ENCODE measurements at regions not wholly inside any gene's neighbourhood (a gene's known extent, or its start where the extent isn't known, plus 50 kb on each side); places are given as distances from the start of the nearest gene placed in this dataset.

DNA sequence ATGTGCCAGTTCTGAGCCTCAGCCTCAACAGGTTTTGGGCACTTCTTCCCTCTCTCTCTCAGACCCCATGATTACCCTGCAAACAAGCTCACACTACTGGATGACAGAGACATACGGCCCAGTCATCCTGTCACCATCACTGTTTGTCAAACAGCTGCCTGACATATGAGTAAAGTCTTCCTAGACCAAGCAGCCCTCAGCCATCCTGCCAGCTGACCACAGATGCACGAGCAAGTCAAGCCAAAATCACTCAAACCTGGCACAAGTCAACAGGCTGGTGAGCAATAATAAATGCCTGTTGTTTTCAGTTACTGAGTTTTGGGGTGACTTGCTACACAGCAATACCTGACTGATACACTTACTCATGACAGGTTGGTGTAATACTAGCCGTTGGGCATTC lies 75.5 kb upstream of the KLF7 start:
- no peak for DNase-seq (ENCODE audit: low spot score)
- TF ChIP-seq, protein P1, sequence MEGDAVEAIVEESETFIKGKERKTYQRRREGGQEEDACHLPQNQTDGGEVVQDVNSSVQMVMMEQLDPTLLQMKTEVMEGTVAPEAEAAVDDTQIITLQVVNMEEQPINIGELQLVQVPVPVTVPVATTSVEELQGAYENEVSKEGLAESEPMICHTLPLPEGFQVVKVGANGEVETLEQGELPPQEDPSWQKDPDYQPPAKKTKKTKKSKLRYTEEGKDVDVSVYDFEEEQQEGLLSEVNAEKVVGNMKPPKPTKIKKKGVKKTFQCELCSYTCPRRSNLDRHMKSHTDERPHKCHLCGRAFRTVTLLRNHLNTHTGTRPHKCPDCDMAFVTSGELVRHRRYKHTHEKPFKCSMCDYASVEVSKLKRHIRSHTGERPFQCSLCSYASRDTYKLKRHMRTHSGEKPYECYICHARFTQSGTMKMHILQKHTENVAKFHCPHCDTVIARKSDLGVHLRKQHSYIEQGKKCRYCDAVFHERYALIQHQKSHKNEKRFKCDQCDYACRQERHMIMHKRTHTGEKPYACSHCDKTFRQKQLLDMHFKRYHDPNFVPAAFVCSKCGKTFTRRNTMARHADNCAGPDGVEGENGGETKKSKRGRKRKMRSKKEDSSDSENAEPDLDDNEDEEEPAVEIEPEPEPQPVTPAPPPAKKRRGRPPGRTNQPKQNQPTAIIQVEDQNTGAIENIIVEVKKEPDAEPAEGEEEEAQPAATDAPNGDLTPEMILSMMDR (IDR thresholded peaks at IDR 0.05; ENCODE audit: borderline replicate concordance, control extremely low read depth, extremely low read depth, insufficient read depth, missing control alignments) = no peak
- in situ Hi-C loops (cut with MboI; ENCODE audit: low sequenced_read_pairs, unreplicated experiment) = no loop called here

DNA sequence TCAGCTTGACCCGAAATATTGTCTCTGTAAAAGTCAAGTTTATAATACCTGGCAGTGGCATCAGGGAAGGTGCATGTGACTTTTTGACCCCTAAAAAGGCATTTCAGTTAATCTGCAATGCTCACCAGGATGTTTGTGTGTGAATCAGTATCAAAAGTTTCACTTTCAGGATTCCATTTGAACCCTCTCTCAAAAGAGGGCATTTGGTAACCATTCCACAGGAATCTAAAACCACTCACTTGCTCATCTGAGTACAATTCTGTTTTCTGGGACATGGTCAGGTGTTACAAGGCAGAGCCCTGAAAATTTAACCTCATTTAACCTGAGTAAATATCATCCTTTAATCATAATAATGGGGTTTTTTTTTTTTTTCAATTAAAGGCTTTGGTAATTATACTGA lies 77.9 kb upstream of the KLF7 start:
- in situ Hi-C loops (cut with MboI; ENCODE audit: low sequenced_read_pairs, unreplicated experiment) = no loop called here
- DNase-seq (ENCODE audit: low spot score) = no peak
- TF ChIP-seq, protein P1 (IDR thresholded peaks at IDR 0.05; ENCODE audit: borderline replicate concordance, control extremely low read depth, extremely low read depth, insufficient read depth, missing control alignments) = no peak

DNA sequence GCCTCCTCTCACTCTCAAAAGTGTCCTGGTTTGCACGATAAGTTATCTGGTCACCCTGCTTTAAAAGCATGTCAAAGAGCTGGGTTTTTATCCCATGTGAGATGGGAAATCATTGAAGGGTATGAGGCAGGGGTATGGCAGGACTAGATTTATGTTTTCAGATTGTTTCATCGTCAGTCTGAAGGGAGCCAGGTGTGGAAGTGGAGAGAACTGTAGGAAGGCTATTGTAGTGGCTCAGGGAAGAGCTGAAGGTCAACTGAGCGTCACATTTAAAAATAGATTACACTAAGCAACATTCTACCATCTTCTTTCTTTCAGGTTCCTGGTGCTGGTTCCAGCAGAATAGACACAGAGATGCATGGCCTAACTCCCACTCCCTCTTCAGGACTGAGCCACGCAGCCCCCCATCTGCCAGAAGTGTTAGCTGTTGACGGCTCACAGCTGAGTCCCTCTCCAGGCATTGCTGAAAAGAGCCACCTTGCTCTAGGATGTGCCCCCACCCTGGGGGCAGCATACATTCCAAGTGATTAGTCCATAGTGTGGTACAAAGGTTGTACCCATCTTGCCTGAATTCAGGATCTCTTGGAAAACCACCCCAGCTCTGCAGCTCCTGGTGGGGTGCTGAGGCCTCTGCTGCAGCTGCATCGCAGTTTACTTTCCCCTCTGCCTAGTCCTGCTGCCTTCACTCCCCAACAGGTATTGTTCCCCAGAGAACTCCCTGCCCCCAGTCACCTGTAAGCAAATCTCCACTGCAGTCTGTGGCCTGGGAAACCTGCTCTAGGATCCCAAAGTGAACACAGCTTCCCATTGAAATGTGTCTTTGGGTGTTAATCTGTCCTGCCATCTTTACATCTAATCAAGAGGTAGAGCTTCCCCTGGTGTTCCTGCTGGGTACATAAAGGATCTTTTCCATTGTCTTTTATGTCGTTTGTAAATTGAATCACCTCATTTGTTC lies 79.5 kb upstream of the KLF7 start:
- in situ Hi-C loops (cut with MboI; ENCODE audit: low sequenced_read_pairs, unreplicated experiment) = no loop called here
- DNase-seq (ENCODE audit: low spot score) = no peak

DNA sequence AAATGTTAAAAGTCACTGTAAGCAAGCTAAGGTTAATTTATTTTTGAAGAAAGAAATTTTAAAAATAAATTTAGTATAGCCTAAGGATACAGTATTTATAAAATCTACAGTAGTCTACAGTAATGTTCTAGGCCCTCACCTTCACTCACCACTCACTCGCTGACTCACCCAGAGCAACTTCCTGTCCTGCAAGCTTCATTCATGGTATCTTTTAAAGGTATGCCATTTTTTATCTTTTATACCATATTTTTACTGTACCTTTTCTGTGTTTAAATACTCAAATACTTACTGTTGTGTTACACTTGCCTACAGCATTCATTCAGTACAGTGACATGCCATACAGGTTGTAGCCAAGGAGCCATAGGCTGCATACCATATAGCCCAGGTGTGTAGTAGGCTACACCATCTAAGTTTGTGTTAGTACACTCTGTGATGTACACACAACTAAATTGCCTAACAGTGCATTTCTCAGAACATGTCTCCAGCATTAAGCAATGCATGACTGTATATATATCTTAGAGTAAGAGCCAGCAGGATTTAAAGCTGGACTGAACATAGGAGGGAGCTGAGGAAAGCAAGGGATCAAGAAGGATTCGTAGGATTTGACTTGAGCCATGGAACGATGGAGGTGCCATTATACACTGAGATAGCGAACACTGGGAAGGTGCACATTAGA lies 83.1 kb upstream of the KLF7 start:
- in situ Hi-C loops (cut with MboI; ENCODE audit: low sequenced_read_pairs, unreplicated experiment) = no loop called here
- DNase-seq (ENCODE audit: low spot score) = no peak
- TF ChIP-seq, protein P1 (IDR thresholded peaks at IDR 0.05; ENCODE audit: borderline replicate concordance, control extremely low read depth, extremely low read depth, insufficient read depth, missing control alignments) = no peak

More for the DNA sequence above, 79.5 kb upstream of the KLF7 start:
- TF ChIP-seq, protein P1 (IDR thresholded peaks at IDR 0.05; ENCODE audit: borderline replicate concordance, control extremely low read depth, extremely low read depth, insufficient read depth, missing control alignments) = no peak

DNA sequence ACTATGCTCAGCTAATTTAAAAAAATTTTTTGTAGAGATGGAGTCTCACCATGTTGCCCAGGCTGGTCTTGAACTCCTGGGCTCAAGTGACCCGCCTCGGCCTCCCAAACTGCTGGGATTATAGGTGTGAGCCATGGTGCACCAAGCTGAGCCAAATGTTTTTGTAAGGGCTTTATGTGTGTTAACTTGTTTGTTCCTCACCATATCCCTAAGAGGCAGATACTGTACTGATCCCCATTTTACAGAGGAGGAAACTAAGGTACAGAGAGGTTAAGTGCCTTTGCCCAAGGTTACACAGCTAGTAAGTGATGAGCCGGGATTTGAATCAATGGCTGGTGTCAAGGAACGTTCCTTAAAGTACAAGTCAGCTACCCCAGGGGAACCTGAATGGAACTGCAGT lies 85.3 kb upstream of the KLF7 start:
- DNase-seq (ENCODE audit: low spot score) = no peak
- in situ Hi-C loops (cut with MboI; ENCODE audit: low sequenced_read_pairs, unreplicated experiment) = no loop called here
- TF ChIP-seq, protein P1 (IDR thresholded peaks at IDR 0.05; ENCODE audit: borderline replicate concordance, control extremely low read depth, extremely low read depth, insufficient read depth, missing control alignments) = no peak

DNA sequence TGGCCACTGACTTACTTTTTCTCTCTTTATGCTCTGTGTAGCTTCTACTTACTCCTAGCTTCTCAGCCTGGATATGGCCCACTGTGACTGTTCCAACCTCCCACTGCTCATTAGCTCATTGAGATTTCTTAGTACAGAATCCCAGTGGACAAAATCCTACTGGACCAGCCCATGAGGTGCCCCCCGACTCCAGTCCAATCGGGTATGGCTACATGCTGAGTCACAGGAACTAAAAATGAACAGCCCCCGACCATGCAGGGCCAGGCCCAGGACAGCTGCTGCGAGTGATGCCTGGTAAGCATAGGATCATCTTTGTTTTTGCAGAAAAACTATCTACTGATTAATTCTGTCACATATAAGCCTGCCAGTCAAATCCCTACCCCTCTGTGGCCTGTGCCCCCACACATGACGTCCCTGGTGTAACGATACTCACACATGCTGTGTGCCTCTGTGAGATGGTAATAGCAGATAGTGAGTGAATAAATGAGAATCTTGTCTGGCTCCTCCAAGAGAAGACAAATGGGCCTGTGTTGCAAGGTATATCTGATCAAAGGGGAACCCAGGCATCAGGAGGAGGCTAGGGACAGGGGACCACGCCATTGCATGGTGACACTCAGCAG lies 85.9 kb upstream of the KLF7 start:
- in situ Hi-C loops (cut with MboI; ENCODE audit: low sequenced_read_pairs, unreplicated experiment) = no loop called here
- TF ChIP-seq, protein P1 (IDR thresholded peaks at IDR 0.05; ENCODE audit: borderline replicate concordance, control extremely low read depth, extremely low read depth, insufficient read depth, missing control alignments) = no peak
- no peak for DNase-seq (ENCODE audit: low spot score)
